ENCODE measurements at regions not wholly inside any gene's neighbourhood (a gene's known extent, or its start where the extent isn't known, plus 50 kb on each side); places are given as distances from the start of the nearest gene placed in this dataset.

- Mint-ChIP-seq H3K27me3 (no peaks in the 10 kb centered on the region), H3K9me3 (peaks cover 3% of the 10 kb centered on the region), H3K4me1 (ENCODE audit: low read depth) (peaks cover 2% of the 10 kb centered on the region), H3K36me3 (ENCODE audit: low read depth) (no peaks in the 10 kb centered on the region), H3K27ac (no peak overlapping the region), H3K4me3 (no peak overlapping the region)
- ATAC-seq (no peak), DNase-seq (no peak)
- ChIA-PET CTCF (no interaction called here), POLR2A (no interaction called here)
- no peak for TF ChIP-seq CTCF (IDR thresholded peaks at IDR 0.05)
- intact Hi-C loops (cut with micrococcal nuclease), result no loop called here
Observed at GRCh38 chr20:48230216-48230615, 444.9 kb upstream of the SULF2 start.

DNA sequence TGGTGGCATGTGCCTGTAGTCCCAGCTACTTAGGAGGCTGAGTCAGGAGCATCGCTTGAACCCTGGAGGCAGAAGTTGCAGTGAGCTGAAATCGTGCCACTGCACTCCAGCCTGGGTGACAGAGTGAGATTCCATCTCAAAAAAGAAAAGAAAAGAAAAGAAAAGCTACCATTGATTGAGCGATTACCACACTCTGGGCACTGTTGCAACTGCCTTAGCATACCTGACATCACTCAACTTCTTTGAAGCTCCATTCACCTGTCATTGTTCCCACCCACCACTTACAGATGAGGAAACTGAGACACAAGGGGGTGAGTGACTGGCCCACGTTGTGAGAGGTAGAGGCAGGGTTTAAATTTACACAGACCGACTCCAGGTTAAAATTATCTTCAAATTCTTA, 442.1 kb upstream of the SULF2 start:
- peaks cover 4% of the 10 kb centered on the region for H3K4me1 Mint-ChIP-seq (ENCODE audit: low read depth)
- CTCF ChIA-PET, result no interaction called here

GRCh38 chr20:48226642-48227041, 441.4 kb upstream of the SULF2 start:
- TF ChIP-seq CTCF (IDR thresholded peaks at IDR 0.05), result no peak
- H3K27ac Mint-ChIP-seq, result no peak overlapping the region
- no peak for DNase-seq
- peaks cover 2% of the 10 kb centered on the region for H3K9me3 Mint-ChIP-seq
- peaks cover 4% of the 10 kb centered on the region for H3K4me1 Mint-ChIP-seq (ENCODE audit: low read depth)
- intact Hi-C loops (cut with micrococcal nuclease), result no loop called here
- ATAC-seq, result no peak
- H3K27me3 Mint-ChIP-seq, result no peaks in the 10 kb centered on the region
- H3K4me3 Mint-ChIP-seq, result no peak overlapping the region
- CTCF ChIA-PET, result no interaction called here
- H3K36me3 Mint-ChIP-seq (ENCODE audit: low read depth), result no peaks in the 10 kb centered on the region
- POLR2A ChIA-PET, result no interaction called here

More for the DNA sequence above, 442.1 kb upstream of the SULF2 start:
- intact Hi-C loops (cut with micrococcal nuclease), result no loop called here
- no peak overlapping the region for H3K4me3 Mint-ChIP-seq
- ATAC-seq (no peak), DNase-seq (no peak)
- POLR2A ChIA-PET, result no interaction called here
- H3K27ac Mint-ChIP-seq, result no peak overlapping the region
- H3K36me3 Mint-ChIP-seq (ENCODE audit: low read depth), result no peaks in the 10 kb centered on the region
- peaks cover 2% of the 10 kb centered on the region for H3K9me3 Mint-ChIP-seq
- H3K27me3 Mint-ChIP-seq, result no peaks in the 10 kb centered on the region
- no peak for TF ChIP-seq CTCF (IDR thresholded peaks at IDR 0.05)

DNA sequence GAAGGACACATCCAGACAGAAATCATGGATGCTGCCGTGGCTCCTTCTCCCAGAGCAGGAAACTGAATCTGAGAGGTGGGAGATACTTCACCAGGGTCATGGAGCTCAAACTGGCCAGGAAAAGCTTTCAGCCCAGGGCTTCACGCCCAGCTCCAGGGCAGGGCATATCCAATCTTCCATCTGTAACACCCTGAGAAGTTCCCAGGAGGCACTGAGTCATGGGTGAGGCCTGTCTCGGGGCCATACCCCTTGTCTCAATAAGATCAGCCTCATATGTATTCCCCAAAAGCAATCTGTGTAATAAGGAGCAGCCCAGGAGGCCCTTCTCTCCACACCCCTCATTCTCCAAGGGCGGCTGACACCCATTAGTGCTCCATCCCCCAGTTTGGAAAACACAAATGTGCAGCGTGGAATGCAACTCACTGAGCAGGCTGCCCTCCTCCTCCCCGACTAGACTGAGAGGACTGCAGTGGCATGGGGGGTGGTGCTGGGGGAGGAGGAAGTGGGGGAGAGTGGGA, 439.3 kb upstream of the SULF2 start:
- H3K36me3 Mint-ChIP-seq (ENCODE audit: low read depth), result no peaks in the 10 kb centered on the region
- H3K4me3 Mint-ChIP-seq, result no peak overlapping the region
- ATAC-seq (no peak), DNase-seq (no peak)
- CTCF ChIA-PET, result no interaction called here
- H3K9me3 Mint-ChIP-seq, result no peaks in the 10 kb centered on the region
- no peaks in the 10 kb centered on the region for H3K27me3 Mint-ChIP-seq
- no peak for TF ChIP-seq CTCF (IDR thresholded peaks at IDR 0.05)
- POLR2A ChIA-PET, result no interaction called here
- intact Hi-C loops (cut with micrococcal nuclease), result no loop called here
- peaks cover 4% of the 10 kb centered on the region for H3K4me1 Mint-ChIP-seq (ENCODE audit: low read depth)
- no peak overlapping the region for H3K27ac Mint-ChIP-seq

DNA sequence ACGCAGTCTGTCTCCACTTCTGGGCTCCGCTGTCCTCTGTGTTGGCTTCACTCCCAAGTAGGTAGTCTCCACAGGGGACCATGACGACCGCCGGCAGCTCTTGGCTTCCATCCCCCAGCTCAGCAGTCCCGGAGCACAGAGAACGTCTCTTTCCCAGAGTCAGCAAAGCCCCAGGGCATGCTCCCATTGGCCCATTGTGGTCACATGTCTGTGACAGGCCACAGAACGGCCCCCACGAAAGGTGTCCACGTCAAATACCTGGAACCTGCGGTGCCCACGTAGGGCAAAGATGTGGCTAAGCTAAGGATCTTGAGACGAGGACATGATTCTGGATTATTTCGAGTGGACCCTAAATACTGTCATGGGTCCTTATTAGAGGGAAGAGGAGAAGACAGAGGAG, 438.4 kb upstream of the SULF2 start:
- Mint-ChIP-seq H3K4me1 (ENCODE audit: low read depth) (peaks cover 4% of the 10 kb centered on the region), H3K36me3 (ENCODE audit: low read depth) (no peaks in the 10 kb centered on the region), H3K4me3 (no peak overlapping the region), H3K27me3 (no peaks in the 10 kb centered on the region), H3K27ac (no peak overlapping the region), H3K9me3 (no peaks in the 10 kb centered on the region)
- DNase-seq, result no peak
- POLR2A ChIA-PET, result no interaction called here
- CTCF ChIA-PET, result no interaction called here
- no peak for ATAC-seq
- no peak for TF ChIP-seq CTCF (IDR thresholded peaks at IDR 0.05)
- intact Hi-C loops (cut with micrococcal nuclease), result no loop called here
